ENCODE measurements at regions not wholly inside any gene's neighbourhood (a gene's known extent, or its start where the extent isn't known, plus 50 kb on each side); places are given as distances from the start of the nearest gene placed in this dataset.

DNA sequence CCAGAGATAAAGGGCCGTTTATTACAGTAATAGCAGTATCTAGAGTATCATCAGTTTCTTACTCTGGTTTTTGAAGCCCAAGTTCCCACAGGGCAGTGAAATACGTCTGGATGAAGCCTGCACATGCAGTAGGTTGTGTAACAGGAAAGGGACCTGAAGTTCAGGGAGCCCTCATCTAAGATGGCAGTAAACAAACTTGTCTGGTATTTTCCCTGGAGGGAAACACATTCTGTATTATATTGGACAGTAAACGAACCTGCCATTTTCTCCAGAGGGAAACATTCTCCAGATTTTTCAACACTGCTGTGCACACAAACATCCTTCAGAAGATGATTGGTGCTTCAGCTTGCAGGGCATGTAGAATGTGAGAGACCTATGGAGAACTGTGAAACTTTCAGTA is 189.9 kb downstream of the TFEC start:
- no peaks in the 10 kb centered on the region for H3K9me3 ChIP-seq
- no peaks in the 10 kb centered on the region for H3K27me3 ChIP-seq
- WGBS, 3 donors = 13 to 21% (median 20%) methylated on average over 3 of the region's 3 CpGs
- TF ChIP-seq, protein P1, sequence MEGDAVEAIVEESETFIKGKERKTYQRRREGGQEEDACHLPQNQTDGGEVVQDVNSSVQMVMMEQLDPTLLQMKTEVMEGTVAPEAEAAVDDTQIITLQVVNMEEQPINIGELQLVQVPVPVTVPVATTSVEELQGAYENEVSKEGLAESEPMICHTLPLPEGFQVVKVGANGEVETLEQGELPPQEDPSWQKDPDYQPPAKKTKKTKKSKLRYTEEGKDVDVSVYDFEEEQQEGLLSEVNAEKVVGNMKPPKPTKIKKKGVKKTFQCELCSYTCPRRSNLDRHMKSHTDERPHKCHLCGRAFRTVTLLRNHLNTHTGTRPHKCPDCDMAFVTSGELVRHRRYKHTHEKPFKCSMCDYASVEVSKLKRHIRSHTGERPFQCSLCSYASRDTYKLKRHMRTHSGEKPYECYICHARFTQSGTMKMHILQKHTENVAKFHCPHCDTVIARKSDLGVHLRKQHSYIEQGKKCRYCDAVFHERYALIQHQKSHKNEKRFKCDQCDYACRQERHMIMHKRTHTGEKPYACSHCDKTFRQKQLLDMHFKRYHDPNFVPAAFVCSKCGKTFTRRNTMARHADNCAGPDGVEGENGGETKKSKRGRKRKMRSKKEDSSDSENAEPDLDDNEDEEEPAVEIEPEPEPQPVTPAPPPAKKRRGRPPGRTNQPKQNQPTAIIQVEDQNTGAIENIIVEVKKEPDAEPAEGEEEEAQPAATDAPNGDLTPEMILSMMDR (IDR thresholded peaks at IDR 0.05) = no peak
- TF ChIP-seq EP300 (IDR thresholded peaks at IDR 0.05) (no peak), POLR2A (IDR thresholded peaks at IDR 0.05) (no peak)
- H3K36me3 ChIP-seq = no peaks in the 10 kb centered on the region
- H3K27ac ChIP-seq = no peak overlapping the region
- no peak for DNase-seq
- H3K4me1 ChIP-seq (ENCODE audit: insufficient read depth) = no peaks in the 10 kb centered on the region
- H3K4me3 ChIP-seq = no peak overlapping the region
- intact Hi-C loops (cut with DNase I) = no loop called here

GRCh38 chr7:115838829-115839228 is 191.7 kb downstream of the TFEC start:
- no peak for DNase-seq
- no peaks in the 10 kb centered on the region for H3K9me3 ChIP-seq
- H3K27ac ChIP-seq = no peak overlapping the region
- intact Hi-C loops (cut with DNase I) = no loop called here
- no peaks in the 10 kb centered on the region for H3K36me3 ChIP-seq
- H3K4me3 ChIP-seq = no peak overlapping the region
- H3K27me3 ChIP-seq = no peaks in the 10 kb centered on the region
- H3K4me1 ChIP-seq (ENCODE audit: insufficient read depth) = no peaks in the 10 kb centered on the region
- TF ChIP-seq, protein P1 (IDR thresholded peaks at IDR 0.05) = no peak
- TF ChIP-seq POLR2A (IDR thresholded peaks at IDR 0.05) (no peak), EP300 (IDR thresholded peaks at IDR 0.05) (no peak)

GRCh38 chr7:115831371-115831770 is 199.2 kb downstream of the TFEC start:
- no peak for DNase-seq
- 40 to 60% (median 44%) methylated on average over 1 of the region's 1 CpG for WGBS, 3 donors
- no peak overlapping the region for H3K4me3 ChIP-seq

GRCh38 chr7:115827305-115828045 is 203.1 kb downstream of the TFEC start:
- 49 to 57% (median 53%) methylated on average over 3 of the region's 3 CpGs for WGBS, 3 donors
- TF ChIP-seq EP300 (IDR thresholded peaks at IDR 0.05) (no peak), POLR2A (IDR thresholded peaks at IDR 0.05) (no peak)
- TF ChIP-seq, protein P1 (IDR thresholded peaks at IDR 0.05) = no peak
- H3K4me3 ChIP-seq = no peak overlapping the region
- no peaks in the 10 kb centered on the region for H3K27me3 ChIP-seq
- intact Hi-C loops (cut with DNase I) = no loop called here
- no peaks in the 10 kb centered on the region for H3K4me1 ChIP-seq (ENCODE audit: insufficient read depth)
- peaks cover 2% of the 10 kb centered on the region for H3K36me3 ChIP-seq
- no peaks in the 10 kb centered on the region for H3K9me3 ChIP-seq
- no peak for DNase-seq
- no peak overlapping the region for H3K27ac ChIP-seq

More at GRCh38 chr7:115831371-115831770, 199.2 kb downstream of the TFEC start:
- Histone ChIP-seq H3K36me3 (peaks cover 2% of the 10 kb centered on the region), H3K4me1 (ENCODE audit: insufficient read depth) (no peaks in the 10 kb centered on the region), H3K9me3 (no peaks in the 10 kb centered on the region), H3K27ac (no peak overlapping the region), H3K27me3 (no peaks in the 10 kb centered on the region)
- intact Hi-C loops (cut with DNase I) = no loop called here
- TF ChIP-seq, protein P1 (IDR thresholded peaks at IDR 0.05) = no peak
- no peak for TF ChIP-seq EP300 (IDR thresholded peaks at IDR 0.05)
- TF ChIP-seq POLR2A (IDR thresholded peaks at IDR 0.05) = no peak

Data from ovary (tissue), 7 donors.